ENCODE measurements at regions not wholly inside any gene's neighbourhood (a gene's known extent, or its start where the extent isn't known, plus 50 kb on each side); places are given as distances from the start of the nearest gene placed in this dataset.

DNA sequence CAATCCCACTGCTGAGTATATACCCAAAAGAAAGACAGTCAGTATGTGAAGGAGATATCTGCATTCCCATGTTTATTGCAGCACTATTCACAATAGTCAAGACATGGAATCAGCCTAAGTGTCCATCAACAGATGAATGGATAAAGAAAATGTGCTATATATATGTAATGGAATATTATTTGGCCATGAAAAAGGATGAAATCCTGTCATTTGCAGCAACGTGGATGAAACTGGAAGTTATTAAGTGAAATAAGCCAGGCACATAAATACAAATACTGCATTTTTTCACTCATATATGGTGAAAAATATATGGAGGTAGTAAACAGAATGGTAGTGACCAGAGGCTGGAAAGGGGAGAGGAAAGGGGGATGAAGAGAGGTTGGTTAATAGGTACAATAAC, 188.9 kb upstream of the SERP2 start:
- no peak for DNase-seq

- no peak for DNase-seq
These were observed 185.4 kb upstream of the SERP2 start for GRCh38 chr13:44188257-44188656.

DNA sequence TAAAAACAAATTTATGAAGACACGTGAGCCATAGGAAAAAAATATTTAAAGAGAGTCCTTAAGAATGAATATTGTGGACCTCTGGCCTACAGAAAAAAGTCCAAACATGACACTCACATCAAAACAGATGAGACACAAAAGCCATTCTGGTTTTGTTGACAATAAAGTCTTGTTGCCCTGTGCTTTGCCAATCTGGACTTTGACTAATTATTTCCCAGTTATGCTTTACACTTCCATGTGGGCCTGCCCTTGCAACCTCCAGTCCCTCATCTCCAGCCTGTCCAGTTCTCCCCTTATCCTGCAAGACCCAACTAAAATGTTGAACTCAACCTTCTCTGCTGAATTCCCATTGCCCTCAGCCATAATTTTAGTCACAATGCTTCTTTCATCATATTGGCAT, 184.5 kb upstream of the SERP2 start:
- DNase-seq, result no peak

DNA sequence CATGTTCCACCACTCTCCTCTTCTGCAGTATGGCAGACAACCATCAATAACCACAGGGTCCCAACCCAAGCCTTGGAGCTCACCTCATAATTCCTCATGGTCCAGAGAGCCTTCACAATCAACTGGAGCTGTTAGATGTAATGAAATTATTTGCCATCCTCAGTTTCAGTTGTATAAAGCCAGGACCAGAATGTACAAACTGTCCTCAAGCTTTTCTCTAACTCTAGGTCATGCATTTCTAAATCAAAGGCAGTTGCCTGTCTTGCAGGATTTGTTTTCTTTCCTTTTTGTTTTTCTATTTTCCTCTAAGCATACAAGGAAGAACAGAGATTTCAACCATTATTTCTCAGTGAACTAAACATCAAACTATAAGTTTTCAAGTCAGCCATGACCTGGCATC, 182.5 kb upstream of the SERP2 start:
- DNase-seq, result no peak

DNA sequence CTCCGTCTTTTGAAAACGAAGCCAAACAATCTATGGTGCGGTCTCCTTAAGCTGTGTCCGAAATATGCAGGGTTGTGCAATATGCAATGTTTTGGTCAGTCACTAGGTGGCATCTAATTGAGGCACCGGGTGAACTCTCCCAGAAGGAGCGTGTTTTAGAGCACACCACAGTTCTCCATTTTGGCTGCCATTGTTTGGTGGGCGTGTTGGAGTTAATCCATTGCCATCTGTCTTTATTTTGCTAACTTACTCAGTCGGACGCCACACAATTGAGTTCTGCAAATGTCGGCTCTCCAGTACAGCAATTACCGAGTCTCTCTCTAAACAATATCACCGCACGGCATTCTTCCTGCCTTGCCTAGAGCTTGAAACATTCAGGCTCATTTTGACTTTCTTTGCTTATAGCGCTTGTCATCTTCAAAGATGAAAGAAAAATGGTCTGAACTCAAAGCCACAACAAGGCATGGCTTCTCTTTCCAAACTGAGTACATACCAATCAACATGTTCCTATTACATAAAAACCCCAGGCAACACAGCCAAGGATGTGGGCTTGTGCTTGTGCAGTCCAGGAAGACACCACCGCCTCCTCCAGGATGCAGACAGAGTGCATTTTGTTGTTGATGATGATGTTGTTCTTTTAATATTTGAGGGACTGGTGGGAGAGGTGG, 182.0 kb upstream of the SERP2 start:
- DNase-seq, result peak; percentile 72

DNA sequence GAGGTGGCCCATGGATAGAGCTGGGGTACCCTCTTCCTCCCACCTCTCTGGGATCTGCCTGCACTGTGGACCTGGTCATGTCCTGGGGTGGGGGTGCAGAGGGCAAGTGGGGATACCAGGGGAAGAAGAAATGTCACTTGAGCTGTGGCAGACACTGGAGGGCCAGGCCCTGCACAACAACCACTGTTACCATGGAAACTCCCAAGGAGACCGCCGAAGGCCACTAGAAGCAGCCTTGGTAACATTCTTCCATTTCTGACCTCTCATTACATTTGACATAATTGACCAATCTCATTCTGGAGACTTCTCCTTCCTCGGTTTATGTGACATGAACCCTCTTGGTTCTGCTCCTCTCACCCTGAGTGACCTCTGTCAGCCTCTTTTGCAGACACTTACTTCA, 179.9 kb upstream of the SERP2 start:
- no peak for DNase-seq

- no peak for DNase-seq
These were observed 178.4 kb upstream of the SERP2 start for GRCh38 chr13:44195245-44195644.

DNA sequence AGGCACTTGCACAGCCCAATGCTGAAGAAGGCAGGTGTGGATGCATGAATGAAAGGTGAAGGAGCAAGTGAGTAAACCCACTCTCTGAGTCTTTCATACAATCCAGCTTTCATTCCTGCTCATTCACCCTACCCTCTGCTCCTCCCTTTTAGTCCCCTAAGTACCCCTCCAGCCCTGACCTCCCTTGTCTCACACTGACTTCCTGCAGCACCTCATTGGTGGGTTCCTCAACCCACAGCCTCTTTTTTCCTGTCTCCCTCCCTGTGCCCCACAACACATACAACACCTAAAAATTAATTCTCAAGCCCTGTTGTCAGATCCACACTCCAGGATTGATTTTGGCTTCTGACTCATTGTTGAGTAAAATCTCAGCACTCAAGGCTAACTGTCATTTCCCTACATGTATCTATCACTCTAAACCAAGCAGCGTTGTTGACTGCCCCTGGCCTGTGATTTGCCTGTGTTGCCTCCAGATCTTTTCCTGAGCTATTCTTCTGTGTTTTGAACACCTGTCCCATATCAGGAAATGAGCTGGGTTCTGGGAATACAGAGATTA, 177.3 kb upstream of the SERP2 start:
- no peak for DNase-seq

DNA sequence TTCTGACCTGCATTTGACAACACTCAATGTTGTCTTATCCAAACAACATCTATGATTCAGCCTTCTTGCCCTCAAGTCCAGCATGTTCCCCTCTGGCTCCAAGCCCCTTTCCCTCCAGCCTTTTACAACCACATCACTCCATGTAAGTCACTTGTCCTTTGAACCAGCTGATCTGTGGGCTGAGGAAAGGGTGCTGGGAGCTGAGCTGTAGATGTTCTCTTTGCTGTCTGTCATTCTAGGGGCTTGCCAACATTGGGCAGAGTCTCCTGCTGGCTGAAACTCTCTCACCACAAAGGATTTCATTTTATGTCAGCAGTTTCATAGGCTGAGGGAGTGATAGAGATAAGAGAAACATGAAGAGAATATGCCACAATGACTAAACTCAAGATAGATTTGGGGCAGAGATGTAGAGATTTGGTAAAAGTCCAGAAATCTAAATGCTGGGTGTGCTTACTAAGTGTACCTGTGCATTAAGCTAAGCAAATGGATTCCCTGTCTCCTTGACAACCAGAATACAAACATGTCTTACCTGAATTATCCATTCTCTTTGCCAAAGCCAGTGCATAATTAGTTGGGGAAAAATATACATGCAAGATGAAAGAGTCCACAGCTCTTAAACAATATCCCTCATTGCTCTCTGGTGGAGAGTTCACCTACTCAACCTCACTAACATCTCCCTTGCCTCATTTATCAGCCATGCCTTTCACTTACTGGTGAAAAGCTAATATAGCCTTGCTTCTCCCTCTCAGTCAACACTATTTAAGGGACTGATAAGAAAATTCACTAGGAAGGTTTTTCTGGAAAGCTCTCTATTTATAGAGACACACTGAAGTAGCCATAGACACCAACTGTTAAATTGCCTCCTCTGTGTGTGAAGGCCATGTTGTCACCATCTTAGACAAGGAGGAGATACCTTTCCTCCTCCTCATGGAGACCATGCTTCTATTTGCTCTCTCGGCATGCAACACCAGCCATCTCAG, 175.5 kb upstream of the SERP2 start:
- DNase-seq, result no peak

- DNase-seq, result no peak
These were observed 174.8 kb upstream of the SERP2 start for GRCh38 chr13:44198826-44199225.

- no peak for DNase-seq
These were observed 173.9 kb upstream of the SERP2 start for GRCh38 chr13:44199627-44200207.

GRCh38 chr13:44206434-44206833, 167.2 kb upstream of the SERP2 start:
- DNase-seq, result no peak

DNA sequence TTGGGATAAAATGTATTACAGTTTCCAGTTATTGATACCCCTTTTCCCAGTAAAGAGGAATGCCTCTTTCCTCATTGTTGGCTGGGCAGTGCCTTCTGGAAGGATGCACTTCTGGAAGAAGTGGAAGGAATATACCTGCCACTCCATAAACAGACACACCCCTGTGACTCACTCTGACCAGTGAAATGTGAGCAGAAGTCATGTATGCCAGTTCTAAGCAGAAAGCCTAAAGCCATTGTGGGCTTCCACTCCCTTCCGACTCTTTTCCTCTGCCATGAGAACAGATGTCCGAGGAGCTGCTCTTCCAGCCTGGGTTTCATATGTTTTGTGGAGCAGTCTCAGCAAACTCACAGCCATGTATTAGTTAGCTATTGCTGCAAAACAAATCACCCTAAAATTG, 166.1 kb upstream of the SERP2 start:
- no peak for DNase-seq

DNA sequence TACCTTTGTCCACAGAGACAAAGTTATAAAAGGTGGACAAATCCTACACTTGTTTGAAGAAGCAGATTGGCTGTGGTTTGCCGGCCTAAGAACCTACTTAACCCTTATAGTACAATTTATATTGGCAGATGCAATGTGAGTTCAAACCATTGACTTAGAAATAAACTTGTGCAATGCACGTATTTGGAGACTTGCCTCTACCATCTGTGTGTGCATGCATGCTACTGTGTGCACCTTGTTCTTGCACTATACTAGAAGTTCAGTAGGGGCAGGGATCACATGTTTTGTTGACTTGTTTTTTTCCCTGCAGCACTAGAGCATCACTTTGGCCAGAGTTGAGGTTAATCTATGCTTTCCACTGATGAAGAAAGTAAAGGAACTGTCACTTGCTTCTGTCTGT, 163.1 kb upstream of the SERP2 start:
- DNase-seq, result no peak

GRCh38 chr13:44211286-44211685, 162.3 kb upstream of the SERP2 start:
- DNase-seq, result no peak

GRCh38 chr13:44211704-44212346, 161.8 kb upstream of the SERP2 start:
- no peak for DNase-seq

DNA sequence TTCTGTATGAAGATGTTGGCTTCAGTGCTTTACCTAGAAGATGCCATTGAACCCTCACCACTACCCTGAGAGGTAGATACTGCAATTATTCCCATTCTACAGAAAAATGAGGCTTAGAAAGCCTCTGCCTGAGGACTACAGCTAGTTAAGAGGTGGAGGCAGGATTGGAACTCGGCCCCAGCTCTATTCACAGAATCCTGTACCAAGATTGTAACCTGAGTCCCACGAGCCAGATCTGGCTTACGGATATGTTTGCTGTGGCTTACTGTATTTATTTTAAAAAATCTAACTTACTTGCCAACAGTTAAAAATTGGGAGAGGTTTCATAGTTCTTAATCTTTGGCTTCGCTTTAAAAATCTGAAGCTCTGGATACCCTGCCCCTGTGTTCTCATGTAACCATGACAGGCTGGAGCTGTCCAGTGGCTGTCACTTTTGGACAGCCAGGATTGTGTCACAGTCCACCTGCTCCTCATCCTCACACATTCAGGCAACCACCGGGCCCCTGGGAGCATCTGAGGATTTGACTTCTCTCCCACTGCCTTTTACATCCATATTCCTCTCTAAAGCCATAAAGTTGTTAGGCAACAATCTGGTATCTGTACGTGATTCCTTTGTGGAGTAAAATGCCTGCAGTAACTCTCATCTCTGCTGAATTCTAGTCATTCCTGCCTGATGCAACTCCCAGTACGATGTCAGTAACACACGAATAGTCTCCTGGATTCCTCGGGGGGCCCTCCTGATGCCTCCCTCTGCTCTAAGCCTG, 160.8 kb upstream of the SERP2 start:
- no peak for DNase-seq

- DNase-seq, result no peak
These were observed 155.0 kb upstream of the SERP2 start for GRCh38 chr13:44218501-44219240.

DNA sequence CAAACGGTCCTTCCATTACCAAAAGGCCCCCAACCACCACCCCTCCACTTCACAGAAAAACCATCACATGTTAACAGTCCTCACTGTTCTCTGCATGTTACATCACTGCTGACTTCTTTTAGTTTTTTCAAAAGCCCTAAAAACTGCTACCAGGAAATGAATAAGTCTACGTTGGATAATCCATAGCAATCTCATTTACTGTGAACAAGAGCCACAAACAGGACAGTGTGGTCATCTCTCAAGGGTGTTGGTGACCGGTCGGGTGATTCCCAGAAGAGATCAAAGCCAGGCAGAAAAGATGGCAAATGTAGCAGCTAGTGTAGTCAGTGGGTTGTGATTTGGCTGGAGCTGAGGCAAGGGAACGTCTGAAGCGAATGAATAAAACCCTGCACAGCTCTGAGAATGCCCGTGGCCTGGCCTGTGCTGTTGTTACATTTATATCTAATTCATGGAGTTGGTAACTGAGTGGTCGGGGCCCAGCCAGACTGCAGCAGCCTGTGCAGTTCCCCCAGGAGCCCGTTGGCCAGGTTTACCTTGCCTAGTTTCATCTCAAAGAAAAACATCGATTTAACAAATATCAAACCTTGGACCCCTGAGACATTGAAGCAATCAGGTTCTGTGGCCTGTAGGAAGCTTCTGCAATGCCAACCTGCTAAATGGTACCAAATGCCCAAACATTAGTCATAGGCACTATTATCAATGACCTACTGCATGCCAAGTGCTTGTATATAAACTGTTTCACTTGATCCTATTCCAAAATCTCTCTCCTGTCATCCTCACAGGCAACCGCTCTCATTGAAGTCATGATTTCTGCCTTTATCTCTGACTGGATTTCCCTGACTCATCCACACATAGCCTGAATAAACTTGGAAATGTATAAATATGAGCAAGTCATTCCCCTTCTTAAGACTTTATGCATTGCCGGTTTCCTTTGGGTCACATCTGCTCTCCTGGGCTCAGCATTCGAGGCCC, 153.8 kb upstream of the SERP2 start:
- no peak for DNase-seq

DNA sequence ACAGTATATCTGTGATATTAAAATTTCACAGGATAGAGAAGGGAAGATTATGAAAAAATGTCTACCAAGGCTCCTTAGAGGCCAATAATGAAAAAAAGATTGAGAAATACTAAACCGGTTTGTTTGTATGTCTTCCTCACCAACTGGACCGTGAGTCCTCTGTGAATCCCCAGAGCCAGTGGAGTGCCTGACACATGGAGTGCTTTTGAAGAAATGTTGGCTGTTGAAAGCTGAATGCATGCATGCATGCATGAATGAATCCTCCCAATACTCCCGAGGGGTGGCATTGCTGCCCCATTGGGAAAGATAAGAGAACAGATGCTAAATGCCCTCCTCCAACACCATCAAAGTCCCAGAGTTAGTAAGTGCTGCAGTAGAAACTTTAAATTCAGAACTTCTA, 152.7 kb upstream of the SERP2 start:
- no peak for DNase-seq
